Ishikawa (cell line): ENCODE measurements at regions not wholly inside any gene's neighbourhood (a gene's known extent, or its start where the extent isn't known, plus 50 kb on each side); places are given as distances from the start of the nearest gene placed in this dataset.

ENCODE experiments used
- CEBPB ChIP-seq: IDR thresholded peaks from 2 replicates; pipeline ENCODE4 v1.6.1; 2012
- CREB1 ChIP-seq: IDR thresholded peaks from 2 replicates; pipeline ENCODE4 v1.6.1; 2012; ENCODE audit warnings: low read depth
- EGR1 ChIP-seq: IDR thresholded peaks from 2 replicates; pipeline ENCODE4 v1.6.1; 2012
- EP300 ChIP-seq: IDR thresholded peaks from 2 replicates; pipeline ENCODE4 v1.6.1; 2012; ENCODE audit warnings: borderline replicate concordance
- FOXM1 ChIP-seq: IDR thresholded peaks from 2 replicates; pipeline ENCODE4 v1.6.1; 2012; ENCODE audit warnings: low read depth, borderline replicate concordance
- NFIC ChIP-seq: IDR thresholded peaks from 2 replicates; pipeline ENCODE4 v1.6.1; 2012
- RAD21 ChIP-seq: IDR thresholded peaks from 2 replicates; pipeline ENCODE4 v1.6.1; 2012; ENCODE audit warnings: low read depth
- REST ChIP-seq: IDR thresholded peaks from 2 replicates; pipeline ENCODE4 v1.6.1; 2012; ENCODE audit warnings: low read depth, mild to moderate bottlenecking
- TAF1 ChIP-seq: IDR thresholded peaks from 2 replicates; pipeline ENCODE4 v1.6.1; 2012; ENCODE audit warnings: low read depth, mild to moderate bottlenecking
- TCF12 ChIP-seq: IDR thresholded peaks from 2 replicates; pipeline ENCODE4 v1.6.1; 2012; ENCODE audit warnings: low read depth
- TEAD4 ChIP-seq: IDR thresholded peaks from 2 replicates; pipeline ENCODE4 v1.6.1; 2012
- YY1 ChIP-seq: IDR thresholded peaks from 2 replicates; pipeline ENCODE4 v1.6.1; 2012; ENCODE audit warnings: low read depth
- ZBTB7A ChIP-seq: IDR thresholded peaks from 2 replicates; pipeline ENCODE4 v1.6.1; 2012; ENCODE audit warnings: low read depth
- TF ChIP-seq, protein P1 (sequence below): IDR thresholded peaks from 2 replicates; pipeline ENCODE4 v1.6.1; 2012
- TF ChIP-seq, protein P2 (sequence below): IDR thresholded peaks from 2 replicates; pipeline ENCODE4 v1.6.1; 2012

DNA sequence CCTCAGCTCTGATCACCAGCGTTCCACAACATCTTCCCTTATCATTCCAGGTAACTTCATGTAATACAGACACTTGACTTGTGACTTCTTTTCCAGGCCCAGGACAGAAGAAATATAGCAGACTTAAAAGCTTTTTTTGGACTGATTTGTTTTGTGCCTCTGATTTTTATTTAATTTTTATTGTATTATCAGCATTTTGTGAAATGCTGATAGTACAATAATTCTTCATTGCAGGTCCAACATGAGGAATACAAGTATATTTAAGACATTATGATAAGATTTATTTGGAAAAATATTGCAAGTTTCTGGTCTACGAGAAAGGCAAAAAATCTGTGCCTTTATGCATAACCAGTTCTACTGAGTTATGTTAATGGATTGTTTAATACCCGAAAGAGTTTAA lies 94.5 kb upstream of the THUMPD2 start:
- TF ChIP-seq CREB1 (no peak), YY1 (no peak), EGR1 (no peak), REST (no peak)

- no peak for TF ChIP-seq EGR1
- TF ChIP-seq TCF12 = no peak
- TF ChIP-seq RAD21 = no peak
- TF ChIP-seq REST = no peak
- TF ChIP-seq FOXM1 = no peak
- TF ChIP-seq TEAD4 = no peak
- no peak for TF ChIP-seq YY1
- TF ChIP-seq, protein P1, sequence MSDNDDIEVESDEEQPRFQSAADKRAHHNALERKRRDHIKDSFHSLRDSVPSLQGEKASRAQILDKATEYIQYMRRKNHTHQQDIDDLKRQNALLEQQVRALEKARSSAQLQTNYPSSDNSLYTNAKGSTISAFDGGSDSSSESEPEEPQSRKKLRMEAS = no peak
- TF ChIP-seq, protein P2, sequence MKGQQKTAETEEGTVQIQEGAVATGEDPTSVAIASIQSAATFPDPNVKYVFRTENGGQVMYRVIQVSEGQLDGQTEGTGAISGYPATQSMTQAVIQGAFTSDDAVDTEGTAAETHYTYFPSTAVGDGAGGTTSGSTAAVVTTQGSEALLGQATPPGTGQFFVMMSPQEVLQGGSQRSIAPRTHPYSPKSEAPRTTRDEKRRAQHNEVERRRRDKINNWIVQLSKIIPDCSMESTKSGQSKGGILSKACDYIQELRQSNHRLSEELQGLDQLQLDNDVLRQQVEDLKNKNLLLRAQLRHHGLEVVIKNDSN = no peak
- no peak for TF ChIP-seq CEBPB
- TF ChIP-seq NFIC = no peak
Measured at GRCh38 chr2:39872748-39873147, 93.7 kb upstream of the THUMPD2 start.

- TF ChIP-seq, protein P1 = no peak
- TF ChIP-seq FOXM1 (no peak), EGR1 (no peak), CEBPB (no peak), TCF12 (no peak), REST (no peak), RAD21 (no peak), CREB1 (no peak), YY1 (no peak), NFIC (no peak), TAF1 (no peak), TEAD4 (no peak), EP300 (no peak), ZBTB7A (no peak)
- TF ChIP-seq, protein P2 = no peak
Measured at GRCh38 chr2:39871291-39871761, 92.3 kb upstream of the THUMPD2 start.

- TF ChIP-seq, protein P2 = no peak
- TF ChIP-seq, protein P1 = no peak
- TF ChIP-seq REST = no peak
- TF ChIP-seq TCF12 = no peak
- no peak for TF ChIP-seq TAF1
- no peak for TF ChIP-seq CEBPB
- TF ChIP-seq YY1 = no peak
- TF ChIP-seq NFIC = no peak
- no peak for TF ChIP-seq EGR1
- no peak for TF ChIP-seq TEAD4
- no peak for TF ChIP-seq ZBTB7A
- no peak for TF ChIP-seq FOXM1
- no peak for TF ChIP-seq EP300
- TF ChIP-seq CREB1 = no peak
- no peak for TF ChIP-seq RAD21
Measured at GRCh38 chr2:39870871-39871270, 91.8 kb upstream of the THUMPD2 start.
